Keratinocyte (primary cell): ENCODE measurements at regions not wholly inside any gene's neighbourhood (a gene's known extent, or its start where the extent isn't known, plus 50 kb on each side); places are given as distances from the start of the nearest gene placed in this dataset.
"Not testable (repeated sequence)": the region's sequence is repeated elsewhere in the genome, so short reads cannot be mapped to it uniquely, and the experiment has no call there.

Source experiments
- CTCF ChIP-seq, 3 experiments: IDR thresholded peaks in 1 of 3; conservative IDR thresholded peaks in 1 of 3; optimal IDR thresholded peaks in 1 of 3; 2 replicates in 2 of 3; 3 replicates in 1 of 3; pipeline versions ENCODE3 to v1.5.1; 2011; ENCODE audit warnings: low read length in 3 of 3, mild to moderate bottlenecking in 3 of 3, moderate library complexity in 2 of 3, control low read depth in 1 of 3, inconsistent platforms in 1 of 3; ENCODE audit not compliant: insufficient read depth in 2 of 3; ENCODE audit errors: extremely low read depth in 1 of 3
- EZH2 ChIP-seq: IDR thresholded peaks from one replicate; pipeline ENCODE4 v1.6.1; 2012; ENCODE audit warnings: inconsistent platforms, mild to moderate bottlenecking, low read length, moderate library complexity

- not testable (repeated sequence) for TF ChIP-seq EZH2; CTCF (optimal IDR thresholded peaks at IDR 0.05 in 1 of 3, IDR thresholded peaks at IDR 0.05 in 1 of 3, conservative IDR thresholded peaks at IDR 0.05 in 1 of 3; ENCODE audit: extremely low read depth in 1 of 3, insufficient read depth in 2 of 3, low read length in 3 of 3)
These were observed 165.5 kb upstream of the FOLH1 start for GRCh38 chr11:49373866-49374265.
